ENCODE measurements at regions not wholly inside any gene's neighbourhood (a gene's known extent, or its start where the extent isn't known, plus 50 kb on each side); places are given as distances from the start of the nearest gene placed in this dataset.

- Mint-ChIP-seq H3K4me3 (ENCODE audit: unreplicated experiment) (no peak overlapping the region), H3K9me3 (ENCODE audit: unreplicated experiment) (no peaks in the 10 kb centered on the region), H3K36me3 (ENCODE audit: insufficient read depth, unreplicated experiment) (no peaks in the 10 kb centered on the region), H3K27ac (ENCODE audit: low read depth, unreplicated experiment) (peak overlapping the region; percentile 4), H3K27me3 (ENCODE audit: insufficient read depth, unreplicated experiment) (no peaks in the 10 kb centered on the region), H3K4me1 (ENCODE audit: insufficient read depth, unreplicated experiment) (peaks cover 22% of the 10 kb centered on the region)
- no TSS peak for BruUV-seq (replicated peaks)
- peak; percentile 58 for DNase-seq (ENCODE audit: unreplicated experiment)
- POLR2A ChIA-PET: interaction anchor here (0.7 kb wide), 1 partner anchor 183 kb away, joined by 3 read pairs; no protein-coding TSS in a partner anchor
- no peak for TF ChIP-seq CTCF (IDR thresholded peaks at IDR 0.05; ENCODE audit: unreplicated experiment)
- CTCF ChIA-PET: no interaction called here
- intact Hi-C loops (cut with micrococcal nuclease): no loop called here
Observed at GRCh38 chr11:80638296-80638695, 1197.5 kb upstream of the TENM4 start.

GRCh38 chr11:80637571-80637970 lies 1196.7 kb upstream of the TENM4 start:
- TF ChIP-seq CTCF (IDR thresholded peaks at IDR 0.05; ENCODE audit: unreplicated experiment): no peak
- H3K27me3 Mint-ChIP-seq (ENCODE audit: insufficient read depth, unreplicated experiment): no peaks in the 10 kb centered on the region
- ChIA-PET CTCF (interaction anchor here (0.8 to 0.9 kb wide), 2 partner anchors 13 to 52 kb away, joined by 3 to 4 read pairs; no protein-coding TSS in a partner anchor), POLR2A (no interaction called here)
- intact Hi-C loops (cut with micrococcal nuclease): no loop called here
- no TSS peak for BruUV-seq (replicated peaks)
- H3K4me1 Mint-ChIP-seq (ENCODE audit: insufficient read depth, unreplicated experiment): peaks cover 25% of the 10 kb centered on the region
- H3K9me3 Mint-ChIP-seq (ENCODE audit: unreplicated experiment): no peaks in the 10 kb centered on the region
- H3K27ac Mint-ChIP-seq (ENCODE audit: low read depth, unreplicated experiment): no peak overlapping the region
- no peak overlapping the region for H3K4me3 Mint-ChIP-seq (ENCODE audit: unreplicated experiment)
- no peaks in the 10 kb centered on the region for H3K36me3 Mint-ChIP-seq (ENCODE audit: insufficient read depth, unreplicated experiment)
- no peak for DNase-seq (ENCODE audit: unreplicated experiment)

- no peak for TF ChIP-seq CTCF (IDR thresholded peaks at IDR 0.05; ENCODE audit: unreplicated experiment)
- no peaks in the 10 kb centered on the region for H3K36me3 Mint-ChIP-seq (ENCODE audit: insufficient read depth, unreplicated experiment)
Observed at GRCh38 chr11:80636999-80637398, 1196.2 kb upstream of the TENM4 start.

GRCh38 chr11:80635178-80635577 lies 1194.3 kb upstream of the TENM4 start:
- no peak for TF ChIP-seq CTCF (IDR thresholded peaks at IDR 0.05; ENCODE audit: unreplicated experiment)
- POLR2A ChIA-PET: no interaction called here
- H3K27me3 Mint-ChIP-seq (ENCODE audit: insufficient read depth, unreplicated experiment): no peaks in the 10 kb centered on the region
- no peaks in the 10 kb centered on the region for H3K36me3 Mint-ChIP-seq (ENCODE audit: insufficient read depth, unreplicated experiment)
- no peaks in the 10 kb centered on the region for H3K9me3 Mint-ChIP-seq (ENCODE audit: unreplicated experiment)
- CTCF ChIA-PET: no interaction called here
- DNase-seq (ENCODE audit: unreplicated experiment): no peak
- intact Hi-C loops (cut with micrococcal nuclease): no loop called here
- no peak overlapping the region for H3K4me3 Mint-ChIP-seq (ENCODE audit: unreplicated experiment)
- H3K4me1 Mint-ChIP-seq (ENCODE audit: insufficient read depth, unreplicated experiment): peaks cover 25% of the 10 kb centered on the region
- BruUV-seq (replicated peaks): no TSS peak
- no peak overlapping the region for H3K27ac Mint-ChIP-seq (ENCODE audit: low read depth, unreplicated experiment)

More at GRCh38 chr11:80636999-80637398, 1196.2 kb upstream of the TENM4 start:
- no peak for DNase-seq (ENCODE audit: unreplicated experiment)
- H3K4me1 Mint-ChIP-seq (ENCODE audit: insufficient read depth, unreplicated experiment): peaks cover 25% of the 10 kb centered on the region
- intact Hi-C loops (cut with micrococcal nuclease): no loop called here
- no peaks in the 10 kb centered on the region for H3K9me3 Mint-ChIP-seq (ENCODE audit: unreplicated experiment)
- no peak overlapping the region for H3K4me3 Mint-ChIP-seq (ENCODE audit: unreplicated experiment)
- no TSS peak for BruUV-seq (replicated peaks)
- ChIA-PET POLR2A (no interaction called here), CTCF (interaction anchor here (0.9 kb wide), 1 partner anchor 14 kb away, joined by 4 read pairs; no protein-coding TSS in a partner anchor)
- no peak overlapping the region for H3K27ac Mint-ChIP-seq (ENCODE audit: low read depth, unreplicated experiment)
- H3K27me3 Mint-ChIP-seq (ENCODE audit: insufficient read depth, unreplicated experiment): no peaks in the 10 kb centered on the region

Data from MCF 10A (cell line).